Suprapubic skin (tissue), 4 donors: ENCODE measurements at regions not wholly inside any gene's neighbourhood (a gene's known extent, or its start where the extent isn't known, plus 50 kb on each side); places are given as distances from the start of the nearest gene placed in this dataset.
"Not testable (repeated sequence)": the region's sequence is repeated elsewhere in the genome, so short reads cannot be mapped to it uniquely, and the experiment has no call there.

Experiments used
- DNase-seq, 2 donors: peaks; one replicate each; pipeline ENCODE4 v3.0.0-alpha.2; 2019; ENCODE audit warnings: low spot score in 2 of 2
- H3K27ac ChIP-seq: fragments of 200-600 bp; sonication (generic); one replicate; pipeline ENCODE4 v1.5.1; 2019
- H3K27me3 ChIP-seq: fragments of 200-600 bp; sonication (generic); one replicate; pipeline ENCODE4 v1.5.1; 2019
- H3K36me3 ChIP-seq: fragments of 200-600 bp; sonication (generic); one replicate; pipeline ENCODE4 v1.5.1; 2019
- H3K4me1 ChIP-seq: fragments of 200-600 bp; sonication (generic); one replicate; pipeline ENCODE4 v1.5.1; 2019
- H3K4me3 ChIP-seq: fragments of 200-600 bp; sonication (generic); one replicate; pipeline ENCODE4 v1.5.1; 2019; ENCODE audit warnings: mild to moderate bottlenecking
- H3K9me3 ChIP-seq: fragments of 200-600 bp; sonication (generic); one replicate; pipeline ENCODE4 v1.5.1; 2019
- CTCF ChIP-seq, 2 donors: fragments of 200-600 bp in 1 of 2; fragments of 450-650 bp in 1 of 2; sonication (generic) in 1 of 2; IDR thresholded peaks; one replicate each; pipeline ENCODE4 v1.5.1; 2016 to 2019; ENCODE audit warnings: antibody characterized with exemption in 2 of 2, mild to moderate bottlenecking in 1 of 2, moderate library complexity in 1 of 2
- EP300 ChIP-seq: sonication (generic); formaldehyde crosslinking; IDR thresholded peaks from one replicate; pipeline ENCODE4 v1.6.1; 2017; ENCODE audit warnings: antibody characterized with exemption
- POLR2A ChIP-seq, 2 donors: fragments of 450-650 bp; IDR thresholded peaks; one replicate each; pipeline ENCODE4 v1.6.1; 2017; ENCODE audit warnings: antibody characterized with exemption in 2 of 2, mild to moderate bottlenecking in 2 of 2, moderate library complexity in 2 of 2
- POLR2AphosphoS5 ChIP-seq, 3 donors: sonication (generic); formaldehyde crosslinking; IDR thresholded peaks; one replicate each; pipeline ENCODE4 v1.6.1; 2017; ENCODE audit warnings: antibody characterized with exemption in 3 of 3
- WGBS: methylation state at CpG from one replicate; pipeline ENCODE4 v1.1.5; 2018; 5-methylcytosine and 5-hydroxymethylcytosine counted together

GRCh38 chr15:45869034-45869668 is 234.3 kb downstream of the SQOR start:
- Histone ChIP-seq H3K36me3 (no peaks in the 10 kb centered on the region), H3K27ac (no peak overlapping the region), H3K27me3 (no peaks in the 10 kb centered on the region), H3K4me3 (no peak overlapping the region), H3K9me3 (no peaks in the 10 kb centered on the region), H3K4me1 (peaks cover 10% of the 10 kb centered on the region)
- 80% methylated on average over 5 of the region's 5 CpGs for WGBS
- TF ChIP-seq POLR2AphosphoS5 (IDR thresholded peaks at IDR 0.05), result no peak
- TF ChIP-seq POLR2A (IDR thresholded peaks at IDR 0.05), result no peak
- TF ChIP-seq CTCF (IDR thresholded peaks at IDR 0.05), result no peak
- no peak for TF ChIP-seq EP300
- DNase-seq, result no peak

- WGBS, result 60% methylated on average over 2 of the region's 3 CpGs
- TF ChIP-seq POLR2A (IDR thresholded peaks at IDR 0.05) (no peak), CTCF (IDR thresholded peaks at IDR 0.05) (no peak), POLR2AphosphoS5 (IDR thresholded peaks at IDR 0.05) (no peak), EP300 (no peak)
- no peak overlapping the region for H3K27ac ChIP-seq
Observed at GRCh38 chr15:45871121-45871855, 236.5 kb downstream of the SQOR start.

GRCh38 chr15:45873781-45874180 is 239.0 kb downstream of the SQOR start:
- DNase-seq, result no peak
- H3K27me3 ChIP-seq, result no peaks in the 10 kb centered on the region
- no peak for TF ChIP-seq CTCF (IDR thresholded peaks at IDR 0.05)
- no peak for TF ChIP-seq POLR2AphosphoS5 (IDR thresholded peaks at IDR 0.05)
- TF ChIP-seq POLR2A (IDR thresholded peaks at IDR 0.05), result no peak
- no peak for TF ChIP-seq EP300
- H3K4me1 ChIP-seq, result peaks cover 5% of the 10 kb centered on the region
- H3K4me3 ChIP-seq, result no peak overlapping the region
- H3K27ac ChIP-seq, result no peak overlapping the region
- 38% methylated on average over 3 of the region's 3 CpGs for WGBS
- H3K36me3 ChIP-seq, result no peaks in the 10 kb centered on the region
- H3K9me3 ChIP-seq, result no peaks in the 10 kb centered on the region

More at GRCh38 chr15:45871121-45871855, 236.5 kb downstream of the SQOR start:
- Histone ChIP-seq H3K4me1 (peaks cover 10% of the 10 kb centered on the region), H3K9me3 (no peaks in the 10 kb centered on the region), H3K4me3 (no peak overlapping the region), H3K27me3 (no peaks in the 10 kb centered on the region), H3K36me3 (no peaks in the 10 kb centered on the region)
- no peak for DNase-seq

- H3K4me1 ChIP-seq, DNase-seq, H3K27me3 ChIP-seq, H3K9me3 ChIP-seq, H3K4me3 ChIP-seq, H3K27ac ChIP-seq, H3K36me3 ChIP-seq: not testable (repeated sequence)
- WGBS, result 88% methylated on average over 2 of the region's 2 CpGs
Observed at GRCh38 chr15:45874566-45874965, 239.7 kb downstream of the SQOR start.

- DNase-seq, result no peak
- 71% methylated on average over 2 of the region's 2 CpGs for WGBS
- Histone ChIP-seq H3K4me3 (no peak overlapping the region), H3K9me3 (no peaks in the 10 kb centered on the region), H3K27me3 (no peaks in the 10 kb centered on the region), H3K27ac (no peak overlapping the region), H3K4me1 (no peaks in the 10 kb centered on the region), H3K36me3 (no peaks in the 10 kb centered on the region)
- TF ChIP-seq EP300 (no peak), POLR2AphosphoS5 (IDR thresholded peaks at IDR 0.05) (no peak), POLR2A (IDR thresholded peaks at IDR 0.05) (no peak), CTCF (IDR thresholded peaks at IDR 0.05) (no peak)
Observed at GRCh38 chr15:45884289-45884688, 249.5 kb downstream of the SQOR start.
